CD4-positive, alpha-beta T cell treated with Interleukin-10 for 1 hour (primary cell): ENCODE measurements at regions not wholly inside any gene's neighbourhood (a gene's known extent, or its start where the extent isn't known, plus 50 kb on each side); places are given as distances from the start of the nearest gene placed in this dataset.
"Not testable (repeated sequence)": the region's sequence is repeated elsewhere in the genome, so short reads cannot be mapped to it uniquely, and the experiment has no call there.

Source experiments
- DNase-seq: peaks from one replicate; pipeline ENCODE4 v3.0.0-alpha.2; 2020

GRCh38 chr4:4048227-4048626 lies 178.5 kb downstream of the OTOP1 start:
- DNase-seq, result not testable (repeated sequence)

GRCh38 chr4:4050781-4051180 lies 175.9 kb downstream of the OTOP1 start:
- not testable (repeated sequence) for DNase-seq

GRCh38 chr4:4052933-4053332 lies 173.8 kb downstream of the OTOP1 start:
- not testable (repeated sequence) for DNase-seq

DNA sequence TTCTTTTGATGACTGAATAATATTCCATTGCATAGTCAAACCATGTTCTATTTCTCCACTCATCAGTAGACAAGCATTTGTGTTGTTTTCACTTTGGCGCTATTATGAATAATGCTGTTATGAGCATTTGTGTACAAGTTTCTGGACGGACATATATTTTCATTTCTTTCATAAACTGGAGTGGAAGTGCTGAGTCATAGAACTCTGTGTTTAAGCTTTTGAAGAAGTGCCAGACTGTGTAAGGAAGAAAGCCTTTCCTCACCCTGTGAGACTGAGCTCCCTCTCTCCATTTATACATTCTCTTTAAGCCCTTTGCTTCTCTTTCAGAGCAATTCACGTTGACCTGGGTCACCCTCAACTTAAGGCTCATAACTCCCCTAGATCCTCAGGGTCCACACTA lies 169.5 kb downstream of the OTOP1 start:
- not testable (repeated sequence) for DNase-seq

- DNase-seq, result not testable (repeated sequence)
Measured at GRCh38 chr4:4084171-4084570, 142.6 kb downstream of the OTOP1 start.

DNA sequence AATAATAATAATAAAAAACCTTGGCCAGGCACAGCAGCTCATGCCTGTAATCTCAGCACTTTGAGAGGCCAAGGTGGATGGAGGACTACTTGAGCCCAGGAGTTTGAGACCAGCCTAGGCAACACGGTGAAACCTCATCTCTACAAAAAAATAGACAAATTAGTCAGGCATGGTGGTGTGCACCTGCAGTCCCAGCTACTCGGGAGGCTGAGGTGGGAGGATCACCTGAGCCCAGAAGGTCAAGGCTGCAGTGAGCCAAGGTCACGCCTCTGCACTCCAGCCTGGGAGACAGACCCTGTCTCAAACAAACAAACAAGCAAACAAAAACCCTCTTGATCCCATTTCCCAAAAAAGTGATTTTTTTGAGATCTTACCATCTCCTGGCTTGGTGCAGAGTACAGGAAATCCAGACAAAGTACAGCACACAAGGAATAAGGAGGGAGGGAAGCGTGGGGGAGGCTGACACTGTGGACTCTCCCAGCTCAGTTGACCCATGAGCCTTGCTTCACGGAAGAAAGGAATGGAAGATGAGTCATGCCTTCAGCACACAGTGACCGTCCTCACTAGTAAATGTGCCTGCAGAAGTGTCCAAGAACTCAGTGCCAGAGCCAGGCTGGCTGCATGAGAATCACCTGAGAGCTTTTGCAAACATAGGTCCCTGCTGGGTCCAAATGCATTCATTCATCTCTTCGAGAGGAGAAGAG lies 136.9 kb downstream of the OTOP1 start:
- DNase-seq, result not testable (repeated sequence)

- not testable (repeated sequence) for DNase-seq
Measured at GRCh38 chr4:4090720-4091119, 136.0 kb downstream of the OTOP1 start.

DNA sequence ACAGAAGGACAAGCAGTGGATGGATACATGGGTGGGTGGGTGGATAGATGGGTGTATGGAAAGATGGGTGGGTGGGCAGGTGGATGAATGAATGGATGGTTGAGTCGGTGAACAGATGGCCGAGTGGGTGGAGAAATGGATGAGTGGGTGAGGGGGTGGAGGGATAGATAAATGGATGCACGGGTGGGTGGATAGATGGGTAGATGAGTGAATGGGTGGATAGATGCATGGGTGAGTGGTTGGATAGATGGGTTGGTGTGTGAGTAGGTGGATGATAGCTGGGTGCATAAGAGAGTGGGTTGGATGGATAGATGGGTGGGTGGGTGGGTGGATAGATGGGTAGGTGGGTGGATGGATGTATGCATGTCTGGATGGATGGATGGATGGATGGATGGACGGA lies 134.6 kb downstream of the OTOP1 start:
- not testable (repeated sequence) for DNase-seq

GRCh38 chr4:4099610-4100009 lies 127.1 kb downstream of the OTOP1 start:
- DNase-seq, result not testable (repeated sequence)

DNA sequence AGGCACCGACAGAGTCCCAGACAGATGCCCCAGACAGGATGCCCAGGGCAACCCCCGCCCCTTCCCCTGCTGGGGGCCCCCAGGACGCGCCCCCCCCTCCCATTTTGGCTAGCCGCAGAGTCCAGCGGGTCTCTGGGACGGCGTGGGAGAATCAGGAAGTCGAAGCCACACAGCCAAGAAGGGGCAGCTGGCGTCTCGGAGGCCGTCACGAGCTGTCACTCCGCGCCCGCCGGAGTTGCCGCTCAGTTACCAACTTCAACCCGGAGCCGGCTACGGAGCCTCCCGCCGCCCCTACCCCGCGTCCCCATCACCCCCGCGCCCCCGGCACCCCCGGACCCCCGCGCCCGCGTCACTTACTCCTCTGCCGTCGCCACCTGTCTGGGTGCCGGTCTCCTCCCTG lies 119.8 kb downstream of the OTOP1 start:
- DNase-seq, result not testable (repeated sequence)

GRCh38 chr4:4107411-4108107 lies 119.2 kb downstream of the OTOP1 start:
- peak; percentile 65 for DNase-seq

DNA sequence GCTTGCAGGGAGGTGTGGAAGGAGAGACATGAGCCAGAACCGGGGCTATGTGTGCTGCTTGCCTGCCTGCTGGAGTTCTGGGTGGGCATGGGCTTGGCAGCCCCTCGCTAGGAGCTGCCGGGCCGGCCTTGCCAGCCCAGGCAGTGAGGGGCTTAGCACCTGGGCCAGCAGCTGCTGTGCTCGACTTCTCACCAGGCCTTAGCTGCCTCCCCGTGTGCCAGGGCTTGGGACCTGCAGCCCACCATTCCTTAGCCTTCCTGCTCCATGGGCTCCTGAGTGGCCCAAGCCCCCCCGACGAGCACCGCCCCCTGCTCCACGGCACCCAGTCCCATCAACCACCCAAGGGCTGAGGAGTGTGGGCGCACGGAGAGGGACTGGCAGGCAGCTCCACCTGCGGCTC lies 111.3 kb downstream of the OTOP1 start:
- DNase-seq, result not testable (repeated sequence)

DNA sequence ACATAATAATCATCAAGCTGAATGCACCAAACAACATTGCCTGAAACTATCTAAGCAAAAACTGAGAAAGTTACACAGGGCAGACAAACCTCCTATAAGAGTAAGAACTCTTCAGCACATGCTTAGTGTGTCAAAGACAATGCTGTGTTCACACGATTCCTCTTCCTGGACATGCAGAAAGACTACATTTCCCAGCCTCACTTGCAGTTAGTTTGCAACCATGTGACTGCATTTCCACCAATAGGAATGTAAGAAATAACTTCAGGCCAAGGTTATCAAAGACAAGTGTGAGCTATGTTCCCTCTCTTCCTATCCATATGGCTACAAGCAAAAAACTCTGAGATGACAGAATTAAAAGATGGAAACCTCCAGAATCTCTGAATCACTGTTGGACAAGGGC lies 109.8 kb downstream of the OTOP1 start:
- peak; percentile 40 for DNase-seq

- DNase-seq, result not testable (repeated sequence)
Measured at GRCh38 chr4:4134368-4134767, 92.4 kb downstream of the OTOP1 start.

GRCh38 chr4:4136621-4137020 lies 90.1 kb downstream of the OTOP1 start:
- not testable (repeated sequence) for DNase-seq
